ENCODE measurements at regions not wholly inside any gene's neighbourhood (a gene's known extent, or its start where the extent isn't known, plus 50 kb on each side); places are given as distances from the start of the nearest gene placed in this dataset.
A peak's percentile ranks its signal among the peaks of the same experiment; 100 is the strongest.

- DNase-seq, result no peak
Observed at GRCh38 chr18:45350404-45351156, 264.7 kb upstream of the SLC14A2 start.

- no peak for DNase-seq
Observed at GRCh38 chr18:45352874-45353273, 262.4 kb upstream of the SLC14A2 start.

GRCh38 chr18:45353530-45353929, 261.7 kb upstream of the SLC14A2 start:
- DNase-seq, result no peak

GRCh38 chr18:45355944-45356520, 259.2 kb upstream of the SLC14A2 start:
- no peak for DNase-seq

- no peak for DNase-seq
Observed at GRCh38 chr18:45357686-45358470, 257.4 kb upstream of the SLC14A2 start.

GRCh38 chr18:45359275-45360009, 255.8 kb upstream of the SLC14A2 start:
- no peak for DNase-seq

GRCh38 chr18:45361125-45361851, 254.0 kb upstream of the SLC14A2 start:
- no peak for DNase-seq

GRCh38 chr18:45363196-45363595, 252.1 kb upstream of the SLC14A2 start:
- DNase-seq, result no peak

GRCh38 chr18:45365835-45366234, 249.4 kb upstream of the SLC14A2 start:
- DNase-seq, result no peak

GRCh38 chr18:45370255-45371010, 244.8 kb upstream of the SLC14A2 start:
- DNase-seq, result no peak

- no peak for DNase-seq
Observed at GRCh38 chr18:45373286-45373880, 241.9 kb upstream of the SLC14A2 start.

- no peak for DNase-seq
Observed at GRCh38 chr18:45374236-45374635, 241.0 kb upstream of the SLC14A2 start.

- no peak for DNase-seq
Observed at GRCh38 chr18:45374878-45375630, 240.2 kb upstream of the SLC14A2 start.

GRCh38 chr18:45376193-45376592, 239.1 kb upstream of the SLC14A2 start:
- DNase-seq, result no peak

- DNase-seq, result no peak
Observed at GRCh38 chr18:45378308-45378707, 237.0 kb upstream of the SLC14A2 start.

- DNase-seq, result no peak
Observed at GRCh38 chr18:45378933-45379332, 236.3 kb upstream of the SLC14A2 start.

GRCh38 chr18:45379903-45380302, 235.4 kb upstream of the SLC14A2 start:
- DNase-seq, result no peak

GRCh38 chr18:45381282-45381681, 234.0 kb upstream of the SLC14A2 start:
- no peak for DNase-seq

- no peak for DNase-seq
Observed at GRCh38 chr18:45383228-45383627, 232.0 kb upstream of the SLC14A2 start.

- peak in 1 of 2 experiments; percentile 13 for DNase-seq
Observed at GRCh38 chr18:45384137-45384961, 230.9 kb upstream of the SLC14A2 start.
